ENCODE measurements at regions not wholly inside any gene's neighbourhood (a gene's known extent, or its start where the extent isn't known, plus 50 kb on each side); places are given as distances from the start of the nearest gene placed in this dataset.

- intact Hi-C loops (cut with DNase I) = no loop called here
- Histone ChIP-seq H3K36me3 (no peaks in the 10 kb centered on the region), H3K4me1 (no peaks in the 10 kb centered on the region), H3K27me3 (no peaks in the 10 kb centered on the region), H3K4me3 (no peak overlapping the region), H3K9ac (ENCODE audit: low read depth in 2 of 2, low read length in 2 of 2) (no peak overlapping the region), H3K9me3 (no peaks in the 10 kb centered on the region), H3K27ac (no peak overlapping the region)
- DNase-seq = no peak
- TF ChIP-seq CTCF (IDR thresholded peaks at IDR 0.05) = no peak
These were observed 154.7 kb downstream of the MBD2 start for GRCh38 chr18:54069729-54070128.

- no peaks in the 10 kb centered on the region for H3K36me3 ChIP-seq
- no peak for DNase-seq
- no peaks in the 10 kb centered on the region for H3K9me3 ChIP-seq
- no peak overlapping the region for H3K27ac ChIP-seq
- no peaks in the 10 kb centered on the region for H3K4me1 ChIP-seq
- H3K27me3 ChIP-seq = no peaks in the 10 kb centered on the region
- no peak overlapping the region for H3K4me3 ChIP-seq
- H3K9ac ChIP-seq (ENCODE audit: low read depth in 2 of 2, low read length in 2 of 2) = no peak overlapping the region
- TF ChIP-seq CTCF (IDR thresholded peaks at IDR 0.05) = no peak
- intact Hi-C loops (cut with DNase I) = no loop called here
These were observed 164.0 kb downstream of the MBD2 start for GRCh38 chr18:54060343-54061005.

- Histone ChIP-seq H3K36me3 (no peaks in the 10 kb centered on the region), H3K4me1 (no peaks in the 10 kb centered on the region), H3K9ac (ENCODE audit: low read depth in 2 of 2, low read length in 2 of 2) (no peak overlapping the region), H3K27me3 (no peaks in the 10 kb centered on the region), H3K9me3 (no peaks in the 10 kb centered on the region), H3K4me3 (no peak overlapping the region), H3K27ac (no peak overlapping the region)
- DNase-seq = no peak
- TF ChIP-seq CTCF (IDR thresholded peaks at IDR 0.05) = no peak
- intact Hi-C loops (cut with DNase I) = no loop called here
These were observed 171.6 kb downstream of the MBD2 start for GRCh38 chr18:54052732-54053429.

- Histone ChIP-seq H3K4me1 (no peaks in the 10 kb centered on the region), H3K27me3 (no peaks in the 10 kb centered on the region), H3K36me3 (no peaks in the 10 kb centered on the region), H3K4me3 (no peak overlapping the region), H3K27ac (no peak overlapping the region), H3K9ac (ENCODE audit: low read depth in 2 of 2, low read length in 2 of 2) (no peak overlapping the region), H3K9me3 (no peaks in the 10 kb centered on the region)
- no peak for DNase-seq
- no peak for TF ChIP-seq CTCF (IDR thresholded peaks at IDR 0.05)
- intact Hi-C loops (cut with DNase I) = no loop called here
These were observed 172.2 kb downstream of the MBD2 start for GRCh38 chr18:54052259-54052658.

GRCh38 chr18:54043484-54044251, 180.8 kb downstream of the MBD2 start:
- Histone ChIP-seq H3K4me3 (no peak overlapping the region), H3K9me3 (no peaks in the 10 kb centered on the region), H3K4me1 (no peaks in the 10 kb centered on the region), H3K27ac (no peak overlapping the region), H3K27me3 (no peaks in the 10 kb centered on the region), H3K9ac (ENCODE audit: low read depth in 2 of 2, low read length in 2 of 2) (no peak overlapping the region), H3K36me3 (no peaks in the 10 kb centered on the region)
- no peak for DNase-seq
- no peak for TF ChIP-seq CTCF (IDR thresholded peaks at IDR 0.05)
- intact Hi-C loops (cut with DNase I) = no loop called here

Data from colonic mucosa (tissue), 4 donors.